ENCODE measurements at regions not wholly inside any gene's neighbourhood (a gene's known extent, or its start where the extent isn't known, plus 50 kb on each side); places are given as distances from the start of the nearest gene placed in this dataset.

GRCh38 chr6:137763436-137763835, 103.6 kb upstream of the TNFAIP3 start:
- no peak for DNase-seq

- no peak for DNase-seq
Measured at GRCh38 chr6:137763886-137764285, 103.2 kb upstream of the TNFAIP3 start.

GRCh38 chr6:137764464-137764863, 102.6 kb upstream of the TNFAIP3 start:
- DNase-seq = no peak

- DNase-seq = no peak
Measured at GRCh38 chr6:137765059-137765458, 102.0 kb upstream of the TNFAIP3 start.

- DNase-seq = no peak
Measured at GRCh38 chr6:137766596-137767370, 100.3 kb upstream of the TNFAIP3 start.

- DNase-seq = no peak
Measured at GRCh38 chr6:137767465-137767864, 99.6 kb upstream of the TNFAIP3 start.

- no peak for DNase-seq
Measured at GRCh38 chr6:137767911-137768690, 99.0 kb upstream of the TNFAIP3 start.

- no peak for DNase-seq
Measured at GRCh38 chr6:137768935-137769334, 98.1 kb upstream of the TNFAIP3 start.

- DNase-seq = no peak
Measured at GRCh38 chr6:137769797-137770362, 97.2 kb upstream of the TNFAIP3 start.

GRCh38 chr6:137772541-137773250, 94.4 kb upstream of the TNFAIP3 start:
- DNase-seq = no peak

GRCh38 chr6:137775227-137775626, 91.8 kb upstream of the TNFAIP3 start:
- DNase-seq = no peak

- DNase-seq = no peak
Measured at GRCh38 chr6:137775720-137776119, 91.3 kb upstream of the TNFAIP3 start.

GRCh38 chr6:137776256-137776655, 90.8 kb upstream of the TNFAIP3 start:
- no peak for DNase-seq

- no peak for DNase-seq
Measured at GRCh38 chr6:137776786-137777686, 90.0 kb upstream of the TNFAIP3 start.

- no peak for DNase-seq
Measured at GRCh38 chr6:137777687-137778075, 89.4 kb upstream of the TNFAIP3 start.

GRCh38 chr6:137779982-137780381, 87.1 kb upstream of the TNFAIP3 start:
- no peak for DNase-seq

- DNase-seq = no peak
Measured at GRCh38 chr6:137780447-137781034, 86.5 kb upstream of the TNFAIP3 start.

- DNase-seq = no peak
Measured at GRCh38 chr6:137781639-137782038, 85.4 kb upstream of the TNFAIP3 start.

GRCh38 chr6:137782166-137783039, 84.7 kb upstream of the TNFAIP3 start:
- DNase-seq = no peak

GRCh38 chr6:137783710-137784109, 83.3 kb upstream of the TNFAIP3 start:
- DNase-seq = no peak

- no peak for DNase-seq
Measured at GRCh38 chr6:137784583-137784982, 82.5 kb upstream of the TNFAIP3 start.
